ENCODE measurements at regions not wholly inside any gene's neighbourhood (a gene's known extent, or its start where the extent isn't known, plus 50 kb on each side); places are given as distances from the start of the nearest gene placed in this dataset.
A peak's percentile ranks its signal among the peaks of the same experiment; 100 is the strongest.

DNA sequence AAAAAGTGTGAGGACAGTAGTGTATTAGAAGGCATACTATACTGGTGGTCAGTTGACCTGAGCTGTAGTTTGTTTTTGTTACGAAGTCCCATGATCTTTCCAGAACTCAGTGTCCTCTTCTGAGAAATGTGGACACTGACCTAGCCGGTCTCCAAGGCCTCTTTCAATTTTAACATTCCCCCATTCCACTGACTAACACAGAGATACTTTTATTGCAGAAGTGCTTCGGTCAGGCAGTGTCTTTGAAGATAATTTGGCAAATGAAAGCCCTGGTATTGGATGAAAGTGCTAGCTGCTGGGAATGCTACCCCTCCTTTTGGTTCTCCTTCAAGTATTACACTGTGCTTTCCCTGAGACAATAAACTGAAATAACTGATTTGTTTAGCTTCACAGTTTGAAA lies 89.4 kb downstream of the LMO4 start:
- DNase-seq: no peak
- 100% methylated on average over 1 of the region's 3 CpGs for WGBS (ENCODE audit: insufficient coverage)
- TF ChIP-seq, protein P1, sequence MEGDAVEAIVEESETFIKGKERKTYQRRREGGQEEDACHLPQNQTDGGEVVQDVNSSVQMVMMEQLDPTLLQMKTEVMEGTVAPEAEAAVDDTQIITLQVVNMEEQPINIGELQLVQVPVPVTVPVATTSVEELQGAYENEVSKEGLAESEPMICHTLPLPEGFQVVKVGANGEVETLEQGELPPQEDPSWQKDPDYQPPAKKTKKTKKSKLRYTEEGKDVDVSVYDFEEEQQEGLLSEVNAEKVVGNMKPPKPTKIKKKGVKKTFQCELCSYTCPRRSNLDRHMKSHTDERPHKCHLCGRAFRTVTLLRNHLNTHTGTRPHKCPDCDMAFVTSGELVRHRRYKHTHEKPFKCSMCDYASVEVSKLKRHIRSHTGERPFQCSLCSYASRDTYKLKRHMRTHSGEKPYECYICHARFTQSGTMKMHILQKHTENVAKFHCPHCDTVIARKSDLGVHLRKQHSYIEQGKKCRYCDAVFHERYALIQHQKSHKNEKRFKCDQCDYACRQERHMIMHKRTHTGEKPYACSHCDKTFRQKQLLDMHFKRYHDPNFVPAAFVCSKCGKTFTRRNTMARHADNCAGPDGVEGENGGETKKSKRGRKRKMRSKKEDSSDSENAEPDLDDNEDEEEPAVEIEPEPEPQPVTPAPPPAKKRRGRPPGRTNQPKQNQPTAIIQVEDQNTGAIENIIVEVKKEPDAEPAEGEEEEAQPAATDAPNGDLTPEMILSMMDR (IDR thresholded peaks at IDR 0.05): no peak
- Histone ChIP-seq H2AFZ (ENCODE audit: insufficient read depth, low read depth, low read length, poor library complexity, severe bottlenecking) (no peak overlapping the region), H3K9me3 (replicated peaks in 1 of 2; ENCODE audit: control insufficient read depth in 1 of 2, insufficient read depth in 1 of 2, low read length in 2 of 2) (no peaks in the 10 kb centered on the region), H3K36me3 (replicated peaks in 1 of 2; ENCODE audit: control insufficient read depth in 1 of 2, insufficient read depth in 2 of 2, low read length in 2 of 2) (no peaks in the 10 kb centered on the region), H3K27ac (ENCODE audit: low read depth in 1 of 2, low read length in 2 of 2) (no peak overlapping the region), H4K20me1 (ENCODE audit: insufficient read depth, low read length) (no peaks in the 10 kb centered on the region), H3K27me3 (ENCODE audit: control insufficient read depth in 2 of 2, insufficient read depth in 2 of 2, low read length in 2 of 2) (no peaks in the 10 kb centered on the region), H3K4me2 (replicated peaks; ENCODE audit: extremely low read depth, low read length, poor library complexity, severe bottlenecking) (no peak overlapping the region), H3K79me2 (ENCODE audit: insufficient read depth, low read length) (no peaks in the 10 kb centered on the region), H3K4me1 (ENCODE audit: control insufficient read depth in 1 of 2, insufficient read depth in 2 of 2, low read length in 2 of 2) (peaks cover 0 to 3% of the 10 kb centered on the region in 2 donors), H3K4me3 (replicated peaks in 1 of 3; ENCODE audit: low read depth in 2 of 3, low read length in 3 of 3) (no peak overlapping the region), H3K9ac (ENCODE audit: insufficient read depth, low read length, poor library complexity, severe bottlenecking) (no peak overlapping the region)
- Mint-ChIP-seq H3K4me3 (no peak overlapping the region), H3K4me1 (peaks cover 2% of the 10 kb centered on the region), H3K27ac (no peak overlapping the region), H3K27me3 (ENCODE audit: low read depth in 3 of 3) (no peaks in the 10 kb centered on the region), H3K36me3 (no peaks in the 10 kb centered on the region), H3K9me3 (peaks cover 0 to 2% (median 0%) of the 10 kb centered on the region in 7 donors)
- intact Hi-C loops (cut with micrococcal nuclease): no loop called here

DNA sequence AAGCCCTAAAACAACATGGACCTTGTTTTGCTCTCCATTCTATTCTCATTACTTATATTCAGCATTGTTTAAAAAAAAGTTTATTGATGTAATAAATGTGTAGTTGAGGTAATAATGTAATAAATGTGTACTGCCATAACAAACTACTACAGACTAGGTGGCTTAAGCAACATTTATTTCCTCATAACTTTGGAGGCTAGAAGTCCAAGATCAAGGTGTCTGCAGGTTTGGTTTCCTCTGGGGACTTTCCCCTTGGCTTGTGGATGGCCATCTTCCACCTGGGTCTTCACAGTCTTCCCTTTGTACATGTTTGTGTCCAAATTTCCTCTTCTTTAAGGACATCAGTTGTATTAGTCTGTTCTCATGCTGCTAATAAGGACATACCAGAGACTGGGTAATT lies 93.1 kb downstream of the LMO4 start:
- Histone ChIP-seq H2AFZ (ENCODE audit: insufficient read depth, low read depth, low read length, poor library complexity, severe bottlenecking) (no peak overlapping the region), H3K4me3 (replicated peaks in 1 of 3; ENCODE audit: low read depth in 2 of 3, low read length in 3 of 3) (no peak overlapping the region), H3K27me3 (ENCODE audit: control insufficient read depth in 2 of 2, insufficient read depth in 2 of 2, low read length in 2 of 2) (no peaks in the 10 kb centered on the region), H3K9ac (ENCODE audit: insufficient read depth, low read length, poor library complexity, severe bottlenecking) (no peak overlapping the region), H3K36me3 (replicated peaks in 1 of 2; ENCODE audit: control insufficient read depth in 1 of 2, insufficient read depth in 2 of 2, low read length in 2 of 2) (no peaks in the 10 kb centered on the region), H3K4me1 (ENCODE audit: control insufficient read depth in 1 of 2, insufficient read depth in 2 of 2, low read length in 2 of 2) (peaks cover 10 to 17% of the 10 kb centered on the region in 2 donors), H3K4me2 (replicated peaks; ENCODE audit: extremely low read depth, low read length, poor library complexity, severe bottlenecking) (no peak overlapping the region), H3K9me3 (replicated peaks in 1 of 2; ENCODE audit: control insufficient read depth in 1 of 2, insufficient read depth in 1 of 2, low read length in 2 of 2) (no peaks in the 10 kb centered on the region), H3K27ac (ENCODE audit: low read depth in 1 of 2, low read length in 2 of 2) (no peak overlapping the region), H4K20me1 (ENCODE audit: insufficient read depth, low read length) (no peaks in the 10 kb centered on the region), H3K79me2 (ENCODE audit: insufficient read depth, low read length) (no peaks in the 10 kb centered on the region)
- Mint-ChIP-seq H3K4me1 (peaks cover 13% of the 10 kb centered on the region), H3K36me3 (no peaks in the 10 kb centered on the region), H3K27ac (peak overlapping the region in 2 of 7 donors; percentile 15 to 24), H3K27me3 (ENCODE audit: low read depth in 3 of 3) (peaks cover 0 to 2% (median 0%) of the 10 kb centered on the region in 3 donors), H3K4me3 (no peak overlapping the region), H3K9me3 (peaks cover 0 to 2% (median 0%) of the 10 kb centered on the region in 7 donors)
- TF ChIP-seq, protein P1 (IDR thresholded peaks at IDR 0.05): no peak
- intact Hi-C loops (cut with micrococcal nuclease): no loop called here
- DNase-seq: no peak

Data from CD14-positive monocyte (primary cell).